Panc1 (cell line): ENCODE measurements at regions not wholly inside any gene's neighbourhood (a gene's known extent, or its start where the extent isn't known, plus 50 kb on each side); places are given as distances from the start of the nearest gene placed in this dataset.

Experiments
- TF ChIP-seq, protein P1 (sequence below): fragments of 450-650 bp; IDR thresholded peaks from 2 replicates; pipeline ENCODE4 v1.5.1; 2017; ENCODE audit warnings: mild to moderate bottlenecking
- TF ChIP-seq, protein P2 (sequence below), 2 experiments: IDR thresholded peaks; 2 replicates each; pipeline ENCODE4 v1.6.1; 2011 to 2012; ENCODE audit warnings: low read depth in 2 of 2, control low read depth in 1 of 2, low read length in 1 of 2, mild to moderate bottlenecking in 1 of 2, moderate library complexity in 1 of 2; ENCODE audit not compliant: insufficient read depth in 1 of 2

DNA sequence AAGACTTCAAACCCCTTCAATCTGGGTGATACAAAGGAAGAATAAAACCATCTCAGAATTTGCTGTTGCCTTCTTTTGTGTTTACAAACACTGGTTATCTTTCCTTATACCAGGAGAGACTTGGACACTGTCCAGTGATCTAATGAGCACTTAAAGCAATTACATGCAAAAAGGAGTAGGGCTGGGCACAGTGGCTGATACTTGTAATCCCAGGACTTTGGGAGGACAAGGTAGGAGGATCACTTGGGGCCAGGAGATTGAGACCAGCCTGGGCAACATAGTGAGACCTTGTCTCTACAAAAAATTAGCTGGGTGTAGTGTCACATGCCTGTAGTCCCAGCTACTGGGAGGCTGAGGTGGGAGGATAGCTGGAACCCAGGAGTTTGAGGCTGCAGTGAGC is 95.7 kb upstream of the DRD5 start:
- TF ChIP-seq, protein P1, sequence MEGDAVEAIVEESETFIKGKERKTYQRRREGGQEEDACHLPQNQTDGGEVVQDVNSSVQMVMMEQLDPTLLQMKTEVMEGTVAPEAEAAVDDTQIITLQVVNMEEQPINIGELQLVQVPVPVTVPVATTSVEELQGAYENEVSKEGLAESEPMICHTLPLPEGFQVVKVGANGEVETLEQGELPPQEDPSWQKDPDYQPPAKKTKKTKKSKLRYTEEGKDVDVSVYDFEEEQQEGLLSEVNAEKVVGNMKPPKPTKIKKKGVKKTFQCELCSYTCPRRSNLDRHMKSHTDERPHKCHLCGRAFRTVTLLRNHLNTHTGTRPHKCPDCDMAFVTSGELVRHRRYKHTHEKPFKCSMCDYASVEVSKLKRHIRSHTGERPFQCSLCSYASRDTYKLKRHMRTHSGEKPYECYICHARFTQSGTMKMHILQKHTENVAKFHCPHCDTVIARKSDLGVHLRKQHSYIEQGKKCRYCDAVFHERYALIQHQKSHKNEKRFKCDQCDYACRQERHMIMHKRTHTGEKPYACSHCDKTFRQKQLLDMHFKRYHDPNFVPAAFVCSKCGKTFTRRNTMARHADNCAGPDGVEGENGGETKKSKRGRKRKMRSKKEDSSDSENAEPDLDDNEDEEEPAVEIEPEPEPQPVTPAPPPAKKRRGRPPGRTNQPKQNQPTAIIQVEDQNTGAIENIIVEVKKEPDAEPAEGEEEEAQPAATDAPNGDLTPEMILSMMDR: no peak
- TF ChIP-seq, protein P2, sequence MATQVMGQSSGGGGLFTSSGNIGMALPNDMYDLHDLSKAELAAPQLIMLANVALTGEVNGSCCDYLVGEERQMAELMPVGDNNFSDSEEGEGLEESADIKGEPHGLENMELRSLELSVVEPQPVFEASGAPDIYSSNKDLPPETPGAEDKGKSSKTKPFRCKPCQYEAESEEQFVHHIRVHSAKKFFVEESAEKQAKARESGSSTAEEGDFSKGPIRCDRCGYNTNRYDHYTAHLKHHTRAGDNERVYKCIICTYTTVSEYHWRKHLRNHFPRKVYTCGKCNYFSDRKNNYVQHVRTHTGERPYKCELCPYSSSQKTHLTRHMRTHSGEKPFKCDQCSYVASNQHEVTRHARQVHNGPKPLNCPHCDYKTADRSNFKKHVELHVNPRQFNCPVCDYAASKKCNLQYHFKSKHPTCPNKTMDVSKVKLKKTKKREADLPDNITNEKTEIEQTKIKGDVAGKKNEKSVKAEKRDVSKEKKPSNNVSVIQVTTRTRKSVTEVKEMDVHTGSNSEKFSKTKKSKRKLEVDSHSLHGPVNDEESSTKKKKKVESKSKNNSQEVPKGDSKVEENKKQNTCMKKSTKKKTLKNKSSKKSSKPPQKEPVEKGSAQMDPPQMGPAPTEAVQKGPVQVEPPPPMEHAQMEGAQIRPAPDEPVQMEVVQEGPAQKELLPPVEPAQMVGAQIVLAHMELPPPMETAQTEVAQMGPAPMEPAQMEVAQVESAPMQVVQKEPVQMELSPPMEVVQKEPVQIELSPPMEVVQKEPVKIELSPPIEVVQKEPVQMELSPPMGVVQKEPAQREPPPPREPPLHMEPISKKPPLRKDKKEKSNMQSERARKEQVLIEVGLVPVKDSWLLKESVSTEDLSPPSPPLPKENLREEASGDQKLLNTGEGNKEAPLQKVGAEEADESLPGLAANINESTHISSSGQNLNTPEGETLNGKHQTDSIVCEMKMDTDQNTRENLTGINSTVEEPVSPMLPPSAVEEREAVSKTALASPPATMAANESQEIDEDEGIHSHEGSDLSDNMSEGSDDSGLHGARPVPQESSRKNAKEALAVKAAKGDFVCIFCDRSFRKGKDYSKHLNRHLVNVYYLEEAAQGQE (IDR thresholded peaks at IDR 0.05; ENCODE audit: insufficient read depth in 1 of 2, low read depth in 2 of 2, low read length in 1 of 2): no peak
